IPS-NIHi11 (cell line): ENCODE measurements at regions not wholly inside any gene's neighbourhood (a gene's known extent, or its start where the extent isn't known, plus 50 kb on each side); places are given as distances from the start of the nearest gene placed in this dataset.

Experiments
- DNase-seq: peaks from one replicate; pipeline ENCODE4 v3.0.0; 2012; ENCODE audit warnings: mixed read lengths, low spot score

GRCh38 chr2:120567128-120567527 is 168.5 kb upstream of the GLI2 start:
- DNase-seq: no peak

GRCh38 chr2:120568089-120568974 is 167.3 kb upstream of the GLI2 start:
- peak; percentile 54 for DNase-seq

- DNase-seq: no peak
These were observed 166.7 kb upstream of the GLI2 start for GRCh38 chr2:120568975-120569268.

- no peak for DNase-seq
These were observed 165.7 kb upstream of the GLI2 start for GRCh38 chr2:120570001-120570400.

GRCh38 chr2:120570546-120570945 is 165.1 kb upstream of the GLI2 start:
- no peak for DNase-seq

GRCh38 chr2:120571015-120571728 is 164.5 kb upstream of the GLI2 start:
- no peak for DNase-seq

- DNase-seq: no peak
These were observed 163.4 kb upstream of the GLI2 start for GRCh38 chr2:120572226-120572625.

GRCh38 chr2:120574620-120575019 is 161.0 kb upstream of the GLI2 start:
- DNase-seq: no peak

- no peak for DNase-seq
These were observed 159.7 kb upstream of the GLI2 start for GRCh38 chr2:120575966-120576365.

GRCh38 chr2:120576509-120577474 is 158.9 kb upstream of the GLI2 start:
- no peak for DNase-seq

GRCh38 chr2:120577721-120578295 is 157.9 kb upstream of the GLI2 start:
- DNase-seq: no peak

GRCh38 chr2:120578576-120579352 is 156.9 kb upstream of the GLI2 start:
- no peak for DNase-seq

- no peak for DNase-seq
These were observed 155.6 kb upstream of the GLI2 start for GRCh38 chr2:120579916-120580685.

GRCh38 chr2:120580709-120581108 is 155.0 kb upstream of the GLI2 start:
- DNase-seq: no peak

- DNase-seq: no peak
These were observed 152.5 kb upstream of the GLI2 start for GRCh38 chr2:120583121-120583520.

- DNase-seq: no peak
These were observed 151.7 kb upstream of the GLI2 start for GRCh38 chr2:120583851-120584570.

- peak; percentile 49 for DNase-seq
These were observed 149.0 kb upstream of the GLI2 start for GRCh38 chr2:120586507-120587278.

GRCh38 chr2:120587279-120587996 is 148.2 kb upstream of the GLI2 start:
- DNase-seq: peak; percentile 87
